Dendritic cell treated with granulocyte-macrophage colony-stimulating factor and Interleukin-4, amounts not matched to agents 40 ng/mL and 50 ng/mL, for 4 days (primary cell): ENCODE measurements at regions not wholly inside any gene's neighbourhood (a gene's known extent, or its start where the extent isn't known, plus 50 kb on each side); places are given as distances from the start of the nearest gene placed in this dataset.
"Not testable (repeated sequence)": the region's sequence is repeated elsewhere in the genome, so short reads cannot be mapped to it uniquely, and the experiment has no call there.

Experiments
- H3K27ac Mint-ChIP-seq: one replicate; pipeline ENCODE4 v1.8.0; 2022; ENCODE audit warnings: mild to moderate bottlenecking, mixed read lengths
- H3K27me3 Mint-ChIP-seq: one replicate; pipeline ENCODE4 v1.8.0; 2022; ENCODE audit warnings: mild to moderate bottlenecking, mixed read lengths
- H3K36me3 Mint-ChIP-seq: one replicate; pipeline ENCODE4 v1.8.0; 2022; ENCODE audit warnings: low read depth, mixed read lengths
- H3K4me1 Mint-ChIP-seq: one replicate; pipeline ENCODE4 v1.8.0; 2022; ENCODE audit warnings: low read depth, mixed read lengths
- H3K4me3 Mint-ChIP-seq: one replicate; pipeline ENCODE4 v1.8.0; 2022; ENCODE audit warnings: mild to moderate bottlenecking, moderate library complexity, mixed read lengths
- H3K9me3 Mint-ChIP-seq: one replicate; pipeline ENCODE4 v1.8.0; 2022; ENCODE audit warnings: mixed read lengths
- intact Hi-C: fragments of 100-400 bp; cut with micrococcal nuclease; formaldehyde crosslinking; loops from one replicate; pipeline ENCODE4 v1.15.0; 2022

DNA sequence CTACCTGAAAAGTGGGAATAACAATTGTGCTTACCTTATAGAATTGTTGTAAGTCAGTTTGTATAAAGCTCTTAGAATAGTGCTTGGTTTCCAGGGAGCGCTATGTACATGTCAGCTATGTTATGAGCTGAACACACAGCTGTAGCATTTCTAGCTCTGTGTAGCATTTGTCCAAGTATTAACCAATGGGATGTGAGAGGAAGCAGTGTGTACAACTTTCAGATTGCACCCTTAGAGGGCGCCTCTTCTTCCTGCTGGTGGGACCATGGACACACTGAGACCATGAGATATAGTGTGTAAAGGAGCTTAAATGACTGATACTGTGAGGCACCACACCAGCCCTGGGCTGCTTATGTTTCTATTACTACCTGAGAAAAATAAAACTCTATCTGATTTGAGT, 380.2 kb downstream of the LNPK start:
- Mint-ChIP-seq H3K27me3 (no peaks in the 10 kb centered on the region), H3K36me3 (no peaks in the 10 kb centered on the region), H3K9me3 (no peaks in the 10 kb centered on the region), H3K4me3 (no peak overlapping the region), H3K27ac (no peak overlapping the region), H3K4me1 (no peaks in the 10 kb centered on the region)
- intact Hi-C loops, result no loop called here

GRCh38 chr2:175620106-175620505, 382.0 kb downstream of the LNPK start:
- intact Hi-C loops, result no loop called here
- H3K36me3 Mint-ChIP-seq, result no peaks in the 10 kb centered on the region
- no peak overlapping the region for H3K4me3 Mint-ChIP-seq

DNA sequence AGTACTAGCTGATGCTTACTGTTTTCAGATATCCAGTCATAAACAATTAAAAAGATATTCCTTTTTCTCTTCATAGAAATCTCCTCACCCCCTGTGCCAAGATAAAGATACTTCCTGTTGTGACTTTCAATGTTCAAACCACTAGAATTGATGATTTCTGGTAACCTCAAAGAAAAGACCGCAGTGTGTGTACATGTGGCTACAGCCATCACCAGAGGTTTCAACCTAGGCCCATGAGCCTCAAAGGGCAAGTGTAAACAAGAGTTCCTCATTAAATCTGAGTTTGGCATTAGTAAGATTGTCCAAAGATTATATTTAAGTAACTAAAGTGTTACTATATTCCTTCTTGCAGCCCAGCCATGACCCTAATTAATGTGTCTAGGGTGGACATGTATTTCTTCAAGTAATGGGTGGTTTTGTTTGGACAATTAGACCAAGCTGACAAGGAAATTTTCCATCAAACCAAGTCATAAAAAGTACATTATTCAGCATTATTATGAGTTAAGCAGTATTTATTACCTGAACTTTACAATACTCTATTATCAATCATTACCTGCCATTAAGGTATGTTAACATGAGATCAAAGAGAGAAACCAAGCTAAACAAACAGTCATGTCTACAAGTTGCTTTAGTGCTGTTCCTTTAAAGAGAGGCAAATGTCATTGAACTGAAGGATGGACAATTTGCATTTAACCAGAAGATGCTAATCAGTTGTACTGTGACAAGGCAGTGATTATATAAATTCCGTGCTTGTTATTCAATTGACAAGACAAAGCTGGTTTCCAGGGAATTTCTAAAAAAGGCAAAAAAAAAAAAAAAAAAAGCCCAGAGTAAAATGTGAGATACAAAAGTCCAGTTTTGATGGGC, 382.7 kb downstream of the LNPK start:
- intact Hi-C loops, result no loop called here
- no peaks in the 10 kb centered on the region for H3K27me3 Mint-ChIP-seq
- no peaks in the 10 kb centered on the region for H3K36me3 Mint-ChIP-seq
- H3K4me1 Mint-ChIP-seq, result no peaks in the 10 kb centered on the region
- no peak overlapping the region for H3K27ac Mint-ChIP-seq
- no peak overlapping the region for H3K4me3 Mint-ChIP-seq
- no peaks in the 10 kb centered on the region for H3K9me3 Mint-ChIP-seq

More at GRCh38 chr2:175620106-175620505, 382.0 kb downstream of the LNPK start:
- Mint-ChIP-seq H3K27me3 (no peaks in the 10 kb centered on the region), H3K9me3 (no peaks in the 10 kb centered on the region), H3K27ac (no peak overlapping the region), H3K4me1 (no peaks in the 10 kb centered on the region)

GRCh38 chr2:175612280-175612679, 389.8 kb downstream of the LNPK start:
- Mint-ChIP-seq H3K27me3 (no peaks in the 10 kb centered on the region), H3K27ac (no peak overlapping the region), H3K4me1 (no peaks in the 10 kb centered on the region), H3K9me3 (no peaks in the 10 kb centered on the region), H3K36me3 (no peaks in the 10 kb centered on the region), H3K4me3 (no peak overlapping the region)
- intact Hi-C loops, result no loop called here

DNA sequence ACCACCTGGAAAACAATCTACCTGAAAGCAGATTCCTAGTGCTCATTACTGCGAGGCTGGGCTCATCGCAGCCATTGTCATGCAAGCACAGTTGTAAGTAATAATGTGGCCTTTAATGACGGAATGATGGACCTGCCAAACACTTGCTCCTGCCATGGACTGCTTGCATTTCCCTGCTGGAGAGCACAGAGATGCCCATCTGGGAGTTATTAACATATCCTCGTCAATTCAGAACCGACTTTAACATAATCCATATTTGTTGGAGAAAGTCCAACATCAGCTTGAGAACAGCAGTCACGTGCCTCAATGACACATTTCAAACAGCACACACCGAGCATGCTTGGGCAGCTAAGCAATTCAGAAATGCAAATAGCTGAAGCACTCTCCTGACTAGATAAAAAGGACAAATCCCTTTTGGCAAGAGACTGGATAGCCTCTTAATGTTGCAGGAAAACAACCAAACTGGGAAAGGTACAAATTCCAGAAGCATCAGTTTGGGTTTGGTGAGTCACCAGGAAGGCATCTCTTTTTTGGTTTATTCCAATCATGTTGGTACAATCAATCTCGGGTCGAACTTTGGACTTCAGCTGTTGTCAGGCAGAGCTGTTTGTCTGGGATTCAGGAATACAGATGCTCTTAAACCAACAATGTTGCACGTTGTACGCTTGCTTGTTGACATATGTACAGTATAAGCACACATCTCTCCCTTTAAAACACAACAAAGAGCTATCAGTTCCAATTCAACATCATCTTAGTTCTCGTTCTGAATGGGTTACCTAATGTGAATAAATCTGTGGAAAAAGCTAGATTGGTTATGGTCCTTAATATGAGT, 395.8 kb downstream of the LNPK start:
- no peaks in the 10 kb centered on the region for H3K9me3 Mint-ChIP-seq
- no peaks in the 10 kb centered on the region for H3K36me3 Mint-ChIP-seq
- H3K4me1 Mint-ChIP-seq, result no peaks in the 10 kb centered on the region
- no peak overlapping the region for H3K4me3 Mint-ChIP-seq
- no peak overlapping the region for H3K27ac Mint-ChIP-seq
- intact Hi-C loops, result no loop called here
- no peaks in the 10 kb centered on the region for H3K27me3 Mint-ChIP-seq

DNA sequence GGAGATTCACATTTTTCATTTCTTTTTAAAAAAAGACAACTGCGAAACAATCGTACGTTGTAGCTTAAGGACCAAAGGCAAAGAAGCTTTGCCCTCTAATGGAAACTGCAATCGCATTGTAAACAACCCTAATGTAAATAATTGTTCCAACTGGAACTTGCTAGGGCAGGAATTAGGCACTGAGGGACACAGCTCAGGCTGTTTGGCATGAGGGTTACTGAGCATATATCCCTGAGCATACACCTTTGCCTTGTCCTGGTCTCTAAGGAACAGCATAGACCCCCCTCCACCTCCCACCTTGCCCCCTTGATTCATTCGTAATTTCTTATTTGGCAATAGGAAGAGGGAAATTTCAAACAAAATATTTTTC, 396.4 kb downstream of the LNPK start:
- H3K4me3 Mint-ChIP-seq, result no peak overlapping the region
- H3K4me1 Mint-ChIP-seq, result no peaks in the 10 kb centered on the region
- no peaks in the 10 kb centered on the region for H3K27me3 Mint-ChIP-seq
- no peak overlapping the region for H3K27ac Mint-ChIP-seq
- H3K36me3 Mint-ChIP-seq, result no peaks in the 10 kb centered on the region
- H3K9me3 Mint-ChIP-seq, result no peaks in the 10 kb centered on the region
- intact Hi-C loops, result no loop called here

DNA sequence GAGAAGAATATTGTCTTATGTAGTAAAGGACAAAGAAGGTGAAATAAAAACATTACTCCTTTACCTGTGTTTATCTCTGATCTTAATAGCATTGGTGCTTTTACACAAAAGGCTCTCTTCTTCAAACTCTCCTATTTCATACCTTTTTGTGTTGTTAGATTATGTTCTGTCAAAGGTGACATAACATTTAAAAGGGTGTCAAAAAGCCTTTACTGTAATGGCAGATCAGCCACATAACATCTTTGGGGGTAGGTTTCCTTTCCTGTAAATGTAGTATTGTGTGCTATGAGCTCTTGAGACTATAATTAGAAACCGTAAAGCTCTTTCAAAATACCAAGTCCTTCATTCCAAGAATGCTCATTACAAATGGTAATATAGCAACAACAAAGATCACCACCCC, 400.1 kb downstream of the LNPK start:
- H3K27ac Mint-ChIP-seq, result no peak overlapping the region
- H3K4me1 Mint-ChIP-seq, result no peaks in the 10 kb centered on the region
- H3K4me3 Mint-ChIP-seq, result no peak overlapping the region
- H3K36me3 Mint-ChIP-seq, result no peaks in the 10 kb centered on the region
- no peaks in the 10 kb centered on the region for H3K27me3 Mint-ChIP-seq
- no peaks in the 10 kb centered on the region for H3K9me3 Mint-ChIP-seq
- intact Hi-C loops, result no loop called here

GRCh38 chr2:175599966-175600831, 401.9 kb downstream of the LNPK start:
- Mint-ChIP-seq H3K4me1 (no peaks in the 10 kb centered on the region), H3K9me3 (no peaks in the 10 kb centered on the region), H3K36me3 (no peaks in the 10 kb centered on the region), H3K27me3 (no peaks in the 10 kb centered on the region), H3K27ac (no peak overlapping the region), H3K4me3 (no peak overlapping the region)
- intact Hi-C loops, result no loop called here

DNA sequence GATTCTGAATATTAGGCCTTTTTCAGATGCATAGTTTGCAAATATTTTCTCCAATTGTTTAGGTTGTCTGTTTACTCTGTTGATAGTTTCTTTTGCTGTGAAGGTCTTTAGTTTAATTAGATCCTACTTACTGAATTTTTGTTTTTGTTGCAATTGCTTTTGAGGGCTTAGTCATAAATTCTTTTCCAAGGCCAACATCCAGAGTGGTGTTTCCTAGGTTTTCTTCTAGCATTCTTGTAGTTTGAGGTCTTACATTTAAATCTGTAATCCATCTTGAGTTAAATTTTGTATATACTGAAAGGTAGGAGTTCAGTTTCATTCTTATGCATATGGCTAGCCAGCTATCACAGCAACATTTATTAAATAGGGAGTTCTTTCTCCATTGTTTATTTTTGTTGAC, 404.8 kb downstream of the LNPK start:
- Mint-ChIP-seq H3K4me1 (no peaks in the 10 kb centered on the region), H3K27me3 (no peaks in the 10 kb centered on the region), H3K36me3 (no peaks in the 10 kb centered on the region), H3K4me3 (no peak overlapping the region), H3K9me3 (no peaks in the 10 kb centered on the region), H3K27ac (no peak overlapping the region)
- intact Hi-C loops, result no loop called here

DNA sequence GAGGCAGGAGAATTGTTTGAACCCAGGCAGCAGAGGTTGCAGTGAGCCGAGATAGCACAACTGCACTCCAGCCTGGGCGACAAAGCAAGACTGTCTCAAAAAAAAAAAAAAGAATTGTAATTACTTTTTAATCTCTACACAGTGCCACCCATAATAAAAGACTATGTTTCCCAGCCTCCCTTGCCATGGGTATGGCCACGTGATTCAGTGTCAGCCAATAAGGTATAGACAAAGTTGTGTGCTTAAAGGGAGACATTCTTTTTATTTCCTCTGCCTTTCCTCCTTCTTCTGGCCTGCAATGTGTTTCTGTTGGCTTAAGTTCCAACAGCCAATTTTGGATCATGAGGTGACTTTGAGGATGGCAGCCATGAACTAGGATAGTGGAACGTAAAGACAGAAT, 406.9 kb downstream of the LNPK start:
- H3K9me3 Mint-ChIP-seq, result no peaks in the 10 kb centered on the region
- H3K27me3 Mint-ChIP-seq, result no peaks in the 10 kb centered on the region
- H3K36me3 Mint-ChIP-seq, result no peaks in the 10 kb centered on the region
- no peak overlapping the region for H3K27ac Mint-ChIP-seq
- no peak overlapping the region for H3K4me3 Mint-ChIP-seq
- intact Hi-C loops, result no loop called here
- no peaks in the 10 kb centered on the region for H3K4me1 Mint-ChIP-seq

DNA sequence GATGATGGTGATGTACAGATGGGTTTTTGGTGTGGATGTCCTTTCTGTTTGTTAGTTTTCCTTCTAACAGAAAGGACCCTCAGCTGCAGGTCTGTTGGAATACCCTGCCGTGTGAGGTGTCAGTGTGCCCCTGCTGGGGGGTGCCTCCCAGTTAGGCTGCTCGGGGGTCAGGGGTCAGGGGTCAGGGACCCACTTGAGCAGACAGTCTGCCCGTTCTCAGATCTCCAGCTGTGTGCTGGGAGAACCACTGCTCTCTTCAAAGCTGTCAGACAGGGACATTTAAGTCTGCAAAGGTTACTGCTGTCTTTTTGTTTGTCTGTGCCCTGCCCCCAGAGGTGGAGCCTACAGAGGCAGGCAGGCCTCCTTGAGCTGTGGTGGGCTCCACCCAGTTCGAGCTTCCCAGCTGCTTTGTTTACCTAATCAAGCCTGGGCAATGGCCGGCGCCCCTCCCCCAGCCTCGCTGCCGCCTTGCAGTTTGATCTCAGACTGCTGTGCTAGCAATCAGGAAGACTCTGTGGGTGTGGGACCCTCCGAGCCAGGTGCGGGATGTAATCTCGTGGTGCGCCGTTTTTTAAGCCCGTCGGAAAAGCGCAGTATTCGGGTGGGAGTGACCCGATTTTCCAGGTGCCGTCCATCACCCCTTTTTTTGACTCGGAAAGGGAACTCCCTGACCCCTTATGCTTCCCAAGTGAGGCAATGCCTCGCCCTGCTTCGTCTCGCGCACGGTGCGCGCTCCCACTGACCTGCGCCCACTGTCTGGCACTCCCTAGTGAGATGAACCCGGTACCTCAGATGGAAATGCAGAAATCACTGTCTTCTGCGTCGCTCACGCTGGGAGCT, 408.2 kb downstream of the LNPK start:
- H3K4me3 Mint-ChIP-seq, H3K27me3 Mint-ChIP-seq, intact Hi-C loops, H3K4me1 Mint-ChIP-seq, H3K27ac Mint-ChIP-seq, H3K36me3 Mint-ChIP-seq, H3K9me3 Mint-ChIP-seq: not testable (repeated sequence)

- H3K27ac Mint-ChIP-seq, H3K9me3 Mint-ChIP-seq, H3K27me3 Mint-ChIP-seq, H3K4me3 Mint-ChIP-seq, H3K4me1 Mint-ChIP-seq, intact Hi-C loops, H3K36me3 Mint-ChIP-seq: not testable (repeated sequence)
These were observed 406.7 kb upstream of the ATP5MC3 start for GRCh38 chr2:175588213-175588612.

GRCh38 chr2:175585496-175585895, 404.0 kb upstream of the ATP5MC3 start:
- H3K27me3 Mint-ChIP-seq, result no peaks in the 10 kb centered on the region
- intact Hi-C loops, result no loop called here
- no peak overlapping the region for H3K4me3 Mint-ChIP-seq

More at GRCh38 chr2:175585496-175585895, 404.0 kb upstream of the ATP5MC3 start:
- Mint-ChIP-seq H3K36me3 (no peaks in the 10 kb centered on the region), H3K4me1 (peaks cover 8% of the 10 kb centered on the region), H3K9me3 (no peaks in the 10 kb centered on the region), H3K27ac (no peak overlapping the region)
